OCI-LY3 (cell line): ENCODE measurements at regions not wholly inside any gene's neighbourhood (a gene's known extent, or its start where the extent isn't known, plus 50 kb on each side); places are given as distances from the start of the nearest gene placed in this dataset.

ENCODE experiments used
- CTCF ChIP-seq: fragments of 200-600, 300-600 bp; sonication (generic); IDR thresholded peaks from 2 replicates; pipeline ENCODE4 v1.5.1; 2014; ENCODE audit warnings: antibody characterized with exemption, low read length, low read depth
- EZH2phosphoT487 ChIP-seq: fragments of 200-600 bp; shearing (Covaris generic); IDR thresholded peaks from 2 replicates; pipeline ENCODE4 v1.6.1; 2018; ENCODE audit warnings: antibody characterized with exemption, mixed run types, low read depth

GRCh38 chr14:96629558-96630222 lies 127.5 kb downstream of the PAPOLA start:
- no peak for TF ChIP-seq CTCF
- TF ChIP-seq EZH2phosphoT487, result no peak
